ENCODE measurements at regions not wholly inside any gene's neighbourhood (a gene's known extent, or its start where the extent isn't known, plus 50 kb on each side); places are given as distances from the start of the nearest gene placed in this dataset.

GRCh38 chr2:7145707-7146106 lies 228.5 kb downstream of the RNF144A start:
- no peaks in the 10 kb centered on the region for H3K27me3 ChIP-seq (ENCODE audit: insufficient read depth, low read length, poor library complexity, severe bottlenecking)
- H3K9ac ChIP-seq (ENCODE audit: low read depth, low read length, poor library complexity, severe bottlenecking): no peak overlapping the region
- TF ChIP-seq EZH2phosphoT487 (IDR thresholded peaks at IDR 0.05; ENCODE audit: borderline replicate concordance): no peak
- TF ChIP-seq, protein P1, sequence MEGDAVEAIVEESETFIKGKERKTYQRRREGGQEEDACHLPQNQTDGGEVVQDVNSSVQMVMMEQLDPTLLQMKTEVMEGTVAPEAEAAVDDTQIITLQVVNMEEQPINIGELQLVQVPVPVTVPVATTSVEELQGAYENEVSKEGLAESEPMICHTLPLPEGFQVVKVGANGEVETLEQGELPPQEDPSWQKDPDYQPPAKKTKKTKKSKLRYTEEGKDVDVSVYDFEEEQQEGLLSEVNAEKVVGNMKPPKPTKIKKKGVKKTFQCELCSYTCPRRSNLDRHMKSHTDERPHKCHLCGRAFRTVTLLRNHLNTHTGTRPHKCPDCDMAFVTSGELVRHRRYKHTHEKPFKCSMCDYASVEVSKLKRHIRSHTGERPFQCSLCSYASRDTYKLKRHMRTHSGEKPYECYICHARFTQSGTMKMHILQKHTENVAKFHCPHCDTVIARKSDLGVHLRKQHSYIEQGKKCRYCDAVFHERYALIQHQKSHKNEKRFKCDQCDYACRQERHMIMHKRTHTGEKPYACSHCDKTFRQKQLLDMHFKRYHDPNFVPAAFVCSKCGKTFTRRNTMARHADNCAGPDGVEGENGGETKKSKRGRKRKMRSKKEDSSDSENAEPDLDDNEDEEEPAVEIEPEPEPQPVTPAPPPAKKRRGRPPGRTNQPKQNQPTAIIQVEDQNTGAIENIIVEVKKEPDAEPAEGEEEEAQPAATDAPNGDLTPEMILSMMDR (conservative IDR thresholded peaks at IDR 0.05; ENCODE audit: low read length): no peak
- no peaks in the 10 kb centered on the region for H3K79me2 ChIP-seq (ENCODE audit: insufficient read depth, low read length)
- H3K4me3 ChIP-seq (ENCODE audit: low read length, poor library complexity, severe bottlenecking): no peak overlapping the region
- no peaks in the 10 kb centered on the region for H4K20me1 ChIP-seq (ENCODE audit: insufficient read depth, low read length, poor library complexity, severe bottlenecking)
- no peak overlapping the region for H3K4me2 ChIP-seq (ENCODE audit: low read depth, low read length, poor library complexity, severe bottlenecking)
- no peak overlapping the region for H2AFZ ChIP-seq (ENCODE audit: low read length)
- H3K9me2 ChIP-seq (replicated peaks; ENCODE audit: low read depth, low read length): no peaks in the 10 kb centered on the region
- no peaks in the 10 kb centered on the region for H3K36me3 ChIP-seq (ENCODE audit: insufficient read depth, low read length)
- H3K4me1 ChIP-seq (ENCODE audit: insufficient read depth, low read length, poor library complexity, severe bottlenecking): no peaks in the 10 kb centered on the region
- no peaks in the 10 kb centered on the region for H3F3A ChIP-seq (ENCODE audit: low read depth)
- H3K9me3 ChIP-seq (ENCODE audit: insufficient read depth, low read depth, low read length): no peaks in the 10 kb centered on the region

GRCh38 chr2:7146151-7146550 lies 228.9 kb downstream of the RNF144A start:
- Histone ChIP-seq H3K4me3 (ENCODE audit: low read length, poor library complexity, severe bottlenecking) (no peak overlapping the region), H3K9ac (ENCODE audit: low read depth, low read length, poor library complexity, severe bottlenecking) (no peak overlapping the region), H3K4me2 (ENCODE audit: low read depth, low read length, poor library complexity, severe bottlenecking) (no peak overlapping the region), H4K20me1 (ENCODE audit: insufficient read depth, low read length, poor library complexity, severe bottlenecking) (no peaks in the 10 kb centered on the region), H3K9me2 (replicated peaks; ENCODE audit: low read depth, low read length) (no peaks in the 10 kb centered on the region), H3K36me3 (ENCODE audit: insufficient read depth, low read length) (no peaks in the 10 kb centered on the region), H3K9me3 (ENCODE audit: insufficient read depth, low read depth, low read length) (no peaks in the 10 kb centered on the region), H3K27me3 (ENCODE audit: insufficient read depth, low read length, poor library complexity, severe bottlenecking) (no peaks in the 10 kb centered on the region), H2AFZ (ENCODE audit: low read length) (no peak overlapping the region), H3K79me2 (ENCODE audit: insufficient read depth, low read length) (no peaks in the 10 kb centered on the region), H3F3A (ENCODE audit: low read depth) (no peaks in the 10 kb centered on the region), H3K4me1 (ENCODE audit: insufficient read depth, low read length, poor library complexity, severe bottlenecking) (no peaks in the 10 kb centered on the region)
- TF ChIP-seq, protein P1 (conservative IDR thresholded peaks at IDR 0.05; ENCODE audit: low read length): no peak
- TF ChIP-seq EZH2phosphoT487 (IDR thresholded peaks at IDR 0.05; ENCODE audit: borderline replicate concordance): no peak

DNA sequence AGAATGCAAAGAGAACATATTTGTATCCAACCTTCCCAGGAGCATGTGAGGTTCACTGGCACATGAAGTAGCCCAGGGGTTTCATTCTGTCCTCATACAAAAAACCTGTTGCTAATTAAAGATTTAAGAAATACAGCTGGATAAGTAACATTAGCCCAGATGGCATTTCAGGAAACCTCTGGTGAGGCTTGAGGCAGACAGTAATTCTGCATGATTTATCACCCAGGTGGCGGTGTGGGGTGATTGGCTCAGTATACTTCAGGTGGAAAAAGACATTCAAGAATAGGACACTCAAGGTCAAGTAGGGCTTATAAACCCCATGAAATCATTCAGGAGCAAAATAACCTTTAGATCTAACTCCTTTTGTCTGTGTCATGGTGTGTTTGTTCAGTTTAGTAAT lies 237.4 kb downstream of the RNF144A start:
- Histone ChIP-seq H3K4me1 (ENCODE audit: insufficient read depth, low read length, poor library complexity, severe bottlenecking) (no peaks in the 10 kb centered on the region), H3K79me2 (ENCODE audit: insufficient read depth, low read length) (no peaks in the 10 kb centered on the region), H3K27me3 (ENCODE audit: insufficient read depth, low read length, poor library complexity, severe bottlenecking) (no peaks in the 10 kb centered on the region)

More for the DNA sequence above, 237.4 kb downstream of the RNF144A start:
- H3K9ac ChIP-seq (ENCODE audit: low read depth, low read length, poor library complexity, severe bottlenecking): no peak overlapping the region
- H3K4me2 ChIP-seq (ENCODE audit: low read depth, low read length, poor library complexity, severe bottlenecking): no peak overlapping the region
- TF ChIP-seq, protein P1 (conservative IDR thresholded peaks at IDR 0.05; ENCODE audit: low read length): no peak
- TF ChIP-seq EZH2phosphoT487 (IDR thresholded peaks at IDR 0.05; ENCODE audit: borderline replicate concordance): no peak
- no peaks in the 10 kb centered on the region for H4K20me1 ChIP-seq (ENCODE audit: insufficient read depth, low read length, poor library complexity, severe bottlenecking)
- H3K9me3 ChIP-seq (ENCODE audit: insufficient read depth, low read depth, low read length): 0 out of 2 replicates have a peak, but pooled peaks cover 4% of the 10 kb centered on the region
- H3F3A ChIP-seq (ENCODE audit: low read depth): no peaks in the 10 kb centered on the region
- H3K9me2 ChIP-seq (replicated peaks; ENCODE audit: low read depth, low read length): no peaks in the 10 kb centered on the region
- H3K36me3 ChIP-seq (ENCODE audit: insufficient read depth, low read length): no peaks in the 10 kb centered on the region
- no peak overlapping the region for H3K4me3 ChIP-seq (ENCODE audit: low read length, poor library complexity, severe bottlenecking)
- H2AFZ ChIP-seq (ENCODE audit: low read length): no peak overlapping the region

Data from Loucy (cell line).